DOHH2 (cell line): ENCODE measurements at regions not wholly inside any gene's neighbourhood (a gene's known extent, or its start where the extent isn't known, plus 50 kb on each side); places are given as distances from the start of the nearest gene placed in this dataset.

Experiments used
- CTCF ChIP-seq: fragments of 200-600 bp; sonication (generic); IDR thresholded peaks from one replicate; pipeline ENCODE4 v1.5.1; 2014; ENCODE audit warnings: antibody characterized with exemption, mild to moderate bottlenecking, low read depth, low read length; ENCODE audit not compliant: poor library complexity, severe bottlenecking
- EZH2phosphoT487 ChIP-seq: fragments of 200-600 bp; sonication (generic); IDR thresholded peaks from 2 replicates; pipeline ENCODE4 v1.6.1; 2017; ENCODE audit warnings: borderline replicate concordance, mild to moderate bottlenecking, antibody characterized with exemption, low read length, moderate library complexity, mixed read lengths

DNA sequence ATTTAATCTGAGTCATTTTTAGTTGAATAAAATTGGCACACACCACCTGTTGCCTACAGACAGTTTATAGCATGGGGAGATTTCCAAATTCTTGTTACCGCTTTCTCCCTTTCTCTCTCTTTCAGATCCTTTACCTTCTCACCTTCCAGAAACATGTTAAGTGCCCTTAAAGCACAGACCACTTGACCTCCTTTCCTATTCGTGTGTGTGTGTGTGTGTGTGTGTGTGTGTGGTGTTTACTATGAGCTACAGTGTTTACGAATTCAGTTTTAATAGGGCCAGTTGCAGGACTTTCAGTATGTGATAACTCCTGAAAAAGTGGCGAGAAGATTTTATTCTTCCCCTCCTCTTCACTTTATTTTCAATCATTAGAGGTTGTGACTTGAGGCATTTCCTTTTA, 258.1 kb downstream of the BMP2 start:
- TF ChIP-seq CTCF (no peak), EZH2phosphoT487 (no peak)
